SKM-1 (cell line): ENCODE measurements at regions not wholly inside any gene's neighbourhood (a gene's known extent, or its start where the extent isn't known, plus 50 kb on each side); places are given as distances from the start of the nearest gene placed in this dataset.

Source experiments
- DNase-seq: peaks from one replicate; lab custom pipeline; 2025; ENCODE audit not compliant: unreplicated experiment; lab: John Stamatoyannopoulos, UW

- no peak for DNase-seq
These were observed 70.6 kb upstream of the EYA4 start for GRCh38 chr6:133170602-133171001.

DNA sequence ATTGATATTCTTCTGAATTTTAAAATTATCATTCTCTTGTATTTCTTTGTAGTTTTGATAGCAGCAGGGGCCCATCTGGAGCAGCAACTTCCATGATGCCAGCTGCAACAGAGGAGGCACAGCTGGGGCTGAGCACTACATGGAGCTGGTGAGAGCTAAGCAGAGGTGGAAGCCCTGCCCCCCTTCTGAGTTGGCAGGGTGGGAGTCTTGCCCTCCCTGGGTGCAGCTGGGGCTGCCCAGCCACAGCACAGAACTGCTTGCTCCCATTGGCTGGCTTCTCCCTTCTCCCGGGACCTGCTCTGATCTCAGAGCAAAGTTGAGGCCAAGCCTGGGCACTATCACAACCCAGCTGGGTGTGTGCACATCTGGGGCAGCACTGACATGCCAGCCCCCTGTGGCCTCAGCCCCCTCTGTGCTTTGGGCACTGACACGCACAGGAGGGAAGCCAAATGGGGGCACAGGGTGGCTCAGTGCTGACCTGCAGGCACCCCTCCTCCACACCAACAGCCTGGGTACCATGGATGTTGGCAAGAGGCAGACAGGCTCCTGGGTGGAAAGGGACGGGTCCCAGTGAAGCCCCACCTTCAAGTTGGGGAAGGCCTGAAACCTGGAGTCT is 69.1 kb upstream of the EYA4 start:
- DNase-seq: no peak

DNA sequence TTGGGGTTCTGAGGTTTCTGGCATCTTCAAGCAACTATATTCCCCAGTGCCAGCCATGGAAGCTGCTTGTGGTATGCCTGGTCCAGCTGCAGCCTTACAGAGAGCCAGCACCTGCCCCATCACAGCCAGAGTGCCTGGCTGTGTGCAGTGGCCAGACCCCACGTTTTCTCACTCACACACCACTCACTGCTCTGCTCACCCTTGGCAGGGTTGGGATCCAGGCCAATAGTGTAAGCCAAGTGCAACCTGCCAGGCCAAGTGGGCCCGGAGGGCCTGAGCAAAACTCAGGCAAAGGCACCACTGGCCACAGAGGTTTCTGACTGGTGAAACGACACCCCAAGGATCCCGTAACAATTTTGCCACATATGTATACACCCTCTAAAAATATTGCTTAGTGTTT is 67.9 kb upstream of the EYA4 start:
- no peak for DNase-seq

- no peak for DNase-seq
These were observed 61.7 kb upstream of the EYA4 start for GRCh38 chr6:133179481-133179880.

DNA sequence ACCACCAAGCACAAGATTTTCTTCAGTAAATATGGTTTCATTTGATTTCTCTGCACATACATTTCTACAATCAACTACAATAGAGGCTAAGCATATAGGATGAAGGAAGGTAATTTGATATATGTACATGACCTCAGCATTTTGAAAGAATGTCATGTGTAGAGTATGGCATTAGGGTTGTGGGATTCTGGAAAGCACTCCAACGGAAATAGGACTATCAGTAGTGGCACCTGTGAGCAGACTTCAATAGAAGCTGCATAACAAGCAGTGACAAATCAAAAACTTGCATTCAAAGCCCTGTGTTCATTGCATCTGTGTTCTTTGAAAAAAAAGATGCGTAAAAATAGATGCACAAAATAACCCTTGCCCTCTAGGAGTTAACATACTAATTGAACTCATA is 57.5 kb upstream of the EYA4 start:
- DNase-seq: no peak

GRCh38 chr6:133184798-133185372 is 56.3 kb upstream of the EYA4 start:
- DNase-seq: no peak

- no peak for DNase-seq
These were observed 55.4 kb upstream of the EYA4 start for GRCh38 chr6:133185731-133186130.

GRCh38 chr6:133187114-133187513 is 54.0 kb upstream of the EYA4 start:
- DNase-seq: no peak

DNA sequence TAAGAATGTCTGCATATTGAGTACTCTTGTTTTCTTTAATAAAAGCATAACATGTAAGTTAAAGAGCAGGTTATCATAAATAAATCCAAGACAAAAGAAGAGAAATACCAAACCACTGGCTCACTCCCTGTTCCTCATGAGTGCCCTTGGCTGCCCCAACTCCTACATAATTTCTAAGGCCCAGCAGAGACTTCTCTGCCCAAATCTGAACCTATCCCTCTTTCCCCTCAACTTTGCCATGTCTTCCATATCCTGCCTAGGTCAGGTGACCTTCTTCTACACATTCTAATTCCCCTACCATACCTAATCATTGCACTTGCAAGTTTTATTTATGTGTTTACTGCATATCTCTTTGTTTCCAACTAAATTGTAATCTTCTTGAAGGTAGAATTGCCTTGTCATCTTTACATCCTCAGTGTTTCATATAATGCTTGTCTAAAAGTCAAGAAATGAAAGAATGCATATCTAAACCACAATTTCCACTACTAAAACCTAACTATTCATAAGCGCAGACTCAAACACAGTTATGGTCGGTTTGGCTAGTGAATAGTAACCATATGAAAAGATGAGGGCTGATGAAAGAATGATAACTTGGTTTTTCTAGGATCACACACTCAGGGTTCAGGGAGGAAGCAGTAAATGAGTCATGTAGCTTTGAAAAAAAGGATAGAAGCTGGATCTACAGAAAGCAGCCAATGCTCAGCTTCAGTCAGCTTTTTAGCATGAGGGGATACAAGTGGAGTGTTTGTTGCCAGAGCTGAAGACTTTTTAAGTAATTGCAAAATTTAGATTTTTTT is 53.3 kb upstream of the EYA4 start:
- DNase-seq: no peak

DNA sequence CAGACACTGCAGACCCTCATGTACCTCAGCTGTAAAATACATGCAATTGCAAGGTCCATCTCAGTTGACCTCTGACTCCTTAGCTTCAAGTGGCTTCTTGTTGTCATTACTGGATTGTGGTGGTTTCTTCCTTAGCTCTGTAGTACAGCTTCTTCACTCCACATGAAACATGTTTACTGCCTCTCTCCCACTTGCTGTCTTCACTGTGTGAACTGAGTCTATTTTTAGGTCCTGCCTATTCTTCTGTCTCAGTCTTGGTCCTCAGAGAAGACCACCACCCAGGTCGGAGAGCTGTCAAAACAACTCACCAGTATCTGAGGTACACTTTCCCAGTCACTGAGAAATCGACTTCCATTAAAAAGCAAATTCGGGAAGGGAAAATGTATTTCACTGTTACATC is 50.2 kb upstream of the EYA4 start:
- no peak for DNase-seq

DNA sequence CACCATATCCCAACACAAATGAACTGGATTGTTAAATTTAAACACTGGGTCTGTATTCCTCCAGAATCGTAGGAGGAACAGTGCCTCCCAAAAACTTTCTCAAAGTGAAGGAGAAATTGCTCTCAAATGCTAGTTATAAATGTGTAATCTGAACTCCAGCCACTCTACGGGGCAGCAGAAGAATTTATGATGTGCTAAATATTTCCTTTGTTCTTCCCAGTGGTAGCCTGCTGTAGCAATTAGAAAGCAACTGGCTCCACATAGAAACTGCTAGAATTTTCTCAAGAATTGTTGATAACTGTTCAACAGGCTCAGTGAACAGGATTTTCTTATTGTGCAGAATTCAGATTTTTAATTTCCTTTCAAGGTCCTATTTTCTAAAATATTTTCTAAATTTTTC is 49.8 kb upstream of the EYA4 start:
- no peak for DNase-seq
